ENCODE measurements at regions not wholly inside any gene's neighbourhood (a gene's known extent, or its start where the extent isn't known, plus 50 kb on each side); places are given as distances from the start of the nearest gene placed in this dataset.

DNA sequence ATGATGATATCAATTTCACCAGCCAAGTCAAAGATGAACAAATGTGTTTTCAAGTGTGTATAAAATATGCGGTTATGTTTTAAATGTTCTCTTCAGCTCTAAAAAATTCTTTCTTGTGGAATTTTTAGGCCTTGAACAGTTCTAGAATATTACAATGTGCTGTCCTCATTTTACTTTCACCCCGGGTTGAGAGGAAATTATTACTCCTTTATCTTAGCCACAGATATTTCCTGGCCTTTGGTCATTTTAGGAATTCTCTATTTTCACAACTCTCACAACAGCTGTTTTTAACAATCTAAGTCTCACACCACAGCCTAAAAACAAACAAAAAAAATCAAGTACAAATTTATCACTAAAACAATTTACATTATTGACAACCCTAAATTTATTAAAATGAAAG lies 112.2 kb upstream of the HGF start:
- TF ChIP-seq, protein P1, sequence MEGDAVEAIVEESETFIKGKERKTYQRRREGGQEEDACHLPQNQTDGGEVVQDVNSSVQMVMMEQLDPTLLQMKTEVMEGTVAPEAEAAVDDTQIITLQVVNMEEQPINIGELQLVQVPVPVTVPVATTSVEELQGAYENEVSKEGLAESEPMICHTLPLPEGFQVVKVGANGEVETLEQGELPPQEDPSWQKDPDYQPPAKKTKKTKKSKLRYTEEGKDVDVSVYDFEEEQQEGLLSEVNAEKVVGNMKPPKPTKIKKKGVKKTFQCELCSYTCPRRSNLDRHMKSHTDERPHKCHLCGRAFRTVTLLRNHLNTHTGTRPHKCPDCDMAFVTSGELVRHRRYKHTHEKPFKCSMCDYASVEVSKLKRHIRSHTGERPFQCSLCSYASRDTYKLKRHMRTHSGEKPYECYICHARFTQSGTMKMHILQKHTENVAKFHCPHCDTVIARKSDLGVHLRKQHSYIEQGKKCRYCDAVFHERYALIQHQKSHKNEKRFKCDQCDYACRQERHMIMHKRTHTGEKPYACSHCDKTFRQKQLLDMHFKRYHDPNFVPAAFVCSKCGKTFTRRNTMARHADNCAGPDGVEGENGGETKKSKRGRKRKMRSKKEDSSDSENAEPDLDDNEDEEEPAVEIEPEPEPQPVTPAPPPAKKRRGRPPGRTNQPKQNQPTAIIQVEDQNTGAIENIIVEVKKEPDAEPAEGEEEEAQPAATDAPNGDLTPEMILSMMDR (IDR thresholded peaks at IDR 0.05; ENCODE audit: extremely low read depth, low read depth, low read length): no peak

DNA sequence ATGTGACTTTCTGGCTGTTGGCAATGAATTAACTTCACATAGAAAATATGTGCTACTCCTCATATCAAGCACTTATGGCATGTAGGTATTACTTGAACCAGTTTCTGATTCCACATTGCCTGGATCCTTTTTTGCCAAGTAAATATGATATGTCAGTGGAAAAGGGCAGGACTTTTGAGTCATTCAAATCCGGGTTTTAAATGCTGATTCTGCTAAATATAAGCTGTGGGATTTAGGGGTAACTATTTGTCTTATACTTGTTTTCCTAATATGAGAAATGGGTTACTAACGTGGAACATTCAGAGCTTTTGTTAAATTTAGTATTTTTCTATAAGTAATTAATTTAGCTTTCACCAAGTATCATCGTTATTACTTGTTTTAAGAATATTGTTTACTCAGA lies 108.0 kb upstream of the HGF start:
- no peaks in the 10 kb centered on the region for H3K9me3 ChIP-seq (ENCODE audit: low read depth, low read length)
- no peak overlapping the region for H3K4me2 ChIP-seq (ENCODE audit: insufficient read depth, low read length)
- no peak overlapping the region for H3K27ac ChIP-seq (ENCODE audit: low read depth, low read length)
- no peaks in the 10 kb centered on the region for H3K79me2 ChIP-seq (ENCODE audit: insufficient read depth, low read length)
- DNase-seq (ENCODE audit: insufficient read length, low spot score, missing footprints): no peak
- TF ChIP-seq, protein P1 (IDR thresholded peaks at IDR 0.05; ENCODE audit: extremely low read depth, low read depth, low read length): no peak
- no peak overlapping the region for H2AFZ ChIP-seq (ENCODE audit: low read length)
- H4K20me1 ChIP-seq (ENCODE audit: insufficient read depth, low read length): no peaks in the 10 kb centered on the region
- H3K4me3 ChIP-seq (ENCODE audit: insufficient read depth, low read length): no peak overlapping the region
- H3K27me3 ChIP-seq (ENCODE audit: insufficient read depth, low read length): no peaks in the 10 kb centered on the region
- no peaks in the 10 kb centered on the region for H3K4me1 ChIP-seq (ENCODE audit: insufficient read depth, low read length)
- no peaks in the 10 kb centered on the region for H3K36me3 ChIP-seq (ENCODE audit: insufficient read depth, low read length)

More for the DNA sequence above, 112.2 kb upstream of the HGF start:
- H3K4me3 ChIP-seq (ENCODE audit: insufficient read depth, low read length): no peak overlapping the region
- no peak overlapping the region for H3K4me2 ChIP-seq (ENCODE audit: insufficient read depth, low read length)
- no peaks in the 10 kb centered on the region for H4K20me1 ChIP-seq (ENCODE audit: insufficient read depth, low read length)
- H2AFZ ChIP-seq (ENCODE audit: low read length): no peak overlapping the region
- no peaks in the 10 kb centered on the region for H3K9me3 ChIP-seq (ENCODE audit: low read depth, low read length)
- DNase-seq (ENCODE audit: insufficient read length, low spot score, missing footprints): no peak
- no peaks in the 10 kb centered on the region for H3K27me3 ChIP-seq (ENCODE audit: insufficient read depth, low read length)
- no peaks in the 10 kb centered on the region for H3K4me1 ChIP-seq (ENCODE audit: insufficient read depth, low read length)
- no peaks in the 10 kb centered on the region for H3K79me2 ChIP-seq (ENCODE audit: insufficient read depth, low read length)
- no peak overlapping the region for H3K27ac ChIP-seq (ENCODE audit: low read depth, low read length)
- H3K36me3 ChIP-seq (ENCODE audit: insufficient read depth, low read length): no peaks in the 10 kb centered on the region

DNA sequence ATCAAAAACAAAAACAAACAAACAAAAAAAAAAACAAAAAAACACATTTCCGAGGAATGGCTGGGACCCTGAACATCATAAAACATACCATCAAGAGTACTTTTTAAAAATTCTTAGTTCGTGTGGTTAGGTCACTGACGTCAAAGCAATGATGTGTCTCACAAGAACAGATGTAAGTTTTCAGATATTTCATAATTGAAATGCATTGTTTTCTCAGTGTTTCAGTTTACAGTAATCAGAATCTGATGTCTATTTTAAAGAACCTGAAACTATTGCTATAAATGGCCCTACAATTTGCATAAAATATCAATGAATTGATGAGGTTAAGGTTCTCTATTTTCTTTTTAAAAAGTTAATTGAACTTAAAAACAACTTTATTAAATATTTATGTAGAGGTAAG lies 103.7 kb upstream of the HGF start:
- TF ChIP-seq, protein P1 (IDR thresholded peaks at IDR 0.05; ENCODE audit: extremely low read depth, low read depth, low read length): no peak
- no peak overlapping the region for H3K27ac ChIP-seq (ENCODE audit: low read depth, low read length)
- no peak for DNase-seq (ENCODE audit: insufficient read length, low spot score, missing footprints)
- no peaks in the 10 kb centered on the region for H3K79me2 ChIP-seq (ENCODE audit: insufficient read depth, low read length)
- H3K4me3 ChIP-seq (ENCODE audit: insufficient read depth, low read length): no peak overlapping the region
- no peak overlapping the region for H3K4me2 ChIP-seq (ENCODE audit: insufficient read depth, low read length)
- H2AFZ ChIP-seq (ENCODE audit: low read length): no peak overlapping the region
- H3K27me3 ChIP-seq (ENCODE audit: insufficient read depth, low read length): no peaks in the 10 kb centered on the region
- H3K36me3 ChIP-seq (ENCODE audit: insufficient read depth, low read length): no peaks in the 10 kb centered on the region
- no peaks in the 10 kb centered on the region for H3K4me1 ChIP-seq (ENCODE audit: insufficient read depth, low read length)
- no peaks in the 10 kb centered on the region for H3K9me3 ChIP-seq (ENCODE audit: low read depth, low read length)
- no peaks in the 10 kb centered on the region for H4K20me1 ChIP-seq (ENCODE audit: insufficient read depth, low read length)

DNA sequence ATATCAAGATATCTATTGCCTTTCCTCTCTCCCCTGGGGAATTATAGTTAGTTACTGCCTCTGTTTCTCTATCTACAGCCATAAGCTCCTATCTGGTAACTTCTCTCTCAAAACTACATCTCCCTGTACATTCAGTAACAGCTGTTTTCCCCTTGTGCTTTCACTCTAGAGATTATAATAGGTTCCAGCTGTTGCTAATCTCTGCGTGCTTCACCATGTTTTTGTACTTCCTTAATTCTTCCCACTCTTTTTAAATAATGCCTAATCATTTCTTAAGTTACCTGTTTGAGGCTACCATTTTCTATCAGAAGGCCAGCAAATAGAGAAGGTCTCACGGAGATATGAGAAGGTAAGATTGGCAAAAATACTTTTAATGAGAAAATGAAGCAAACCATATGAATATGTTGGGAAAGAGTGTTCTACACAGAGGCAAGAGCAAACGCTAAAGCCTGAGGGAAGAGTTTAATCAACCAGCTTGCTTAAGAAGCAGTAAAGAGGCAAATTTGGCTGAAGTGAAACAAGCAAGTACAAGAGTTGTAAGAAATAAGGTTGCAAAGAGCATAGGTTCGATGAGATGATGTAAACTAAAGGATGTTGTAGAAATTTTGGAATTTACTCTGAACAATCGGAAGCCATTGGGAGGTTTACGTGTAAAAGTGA lies 101.9 kb upstream of the HGF start:
- Histone ChIP-seq H3K4me1 (ENCODE audit: insufficient read depth, low read length) (no peaks in the 10 kb centered on the region), H3K36me3 (ENCODE audit: insufficient read depth, low read length) (no peaks in the 10 kb centered on the region), H3K9me3 (ENCODE audit: low read depth, low read length) (no peaks in the 10 kb centered on the region), H3K4me3 (ENCODE audit: insufficient read depth, low read length) (no peak overlapping the region), H2AFZ (ENCODE audit: low read length) (no peak overlapping the region), H3K27me3 (ENCODE audit: insufficient read depth, low read length) (no peaks in the 10 kb centered on the region), H3K79me2 (ENCODE audit: insufficient read depth, low read length) (no peaks in the 10 kb centered on the region), H3K4me2 (ENCODE audit: insufficient read depth, low read length) (no peak overlapping the region), H3K27ac (ENCODE audit: low read depth, low read length) (no peak overlapping the region), H4K20me1 (ENCODE audit: insufficient read depth, low read length) (no peaks in the 10 kb centered on the region)
- TF ChIP-seq, protein P1 (IDR thresholded peaks at IDR 0.05; ENCODE audit: extremely low read depth, low read depth, low read length): no peak
- peak; percentile 30 for DNase-seq (ENCODE audit: insufficient read length, low spot score, missing footprints)

All from osteoblast (primary cell).